NCI-H2171 treated with DMSO at 0.1 percent for 48 hours (cell line): ENCODE measurements at regions not wholly inside any gene's neighbourhood (a gene's known extent, or its start where the extent isn't known, plus 50 kb on each side); places are given as distances from the start of the nearest gene placed in this dataset.
A peak's percentile ranks its signal among the peaks of the same experiment; 100 is the strongest.

Experiments
- DNase-seq: peaks from one replicate; lab custom pipeline; 2025; lab: John Stamatoyannopoulos, UW

GRCh38 chr6:62670490-62671223 is 384.6 kb upstream of the KHDRBS2 start:
- no peak for DNase-seq

GRCh38 chr6:62669831-62670230 is 383.8 kb upstream of the KHDRBS2 start:
- DNase-seq: no peak

DNA sequence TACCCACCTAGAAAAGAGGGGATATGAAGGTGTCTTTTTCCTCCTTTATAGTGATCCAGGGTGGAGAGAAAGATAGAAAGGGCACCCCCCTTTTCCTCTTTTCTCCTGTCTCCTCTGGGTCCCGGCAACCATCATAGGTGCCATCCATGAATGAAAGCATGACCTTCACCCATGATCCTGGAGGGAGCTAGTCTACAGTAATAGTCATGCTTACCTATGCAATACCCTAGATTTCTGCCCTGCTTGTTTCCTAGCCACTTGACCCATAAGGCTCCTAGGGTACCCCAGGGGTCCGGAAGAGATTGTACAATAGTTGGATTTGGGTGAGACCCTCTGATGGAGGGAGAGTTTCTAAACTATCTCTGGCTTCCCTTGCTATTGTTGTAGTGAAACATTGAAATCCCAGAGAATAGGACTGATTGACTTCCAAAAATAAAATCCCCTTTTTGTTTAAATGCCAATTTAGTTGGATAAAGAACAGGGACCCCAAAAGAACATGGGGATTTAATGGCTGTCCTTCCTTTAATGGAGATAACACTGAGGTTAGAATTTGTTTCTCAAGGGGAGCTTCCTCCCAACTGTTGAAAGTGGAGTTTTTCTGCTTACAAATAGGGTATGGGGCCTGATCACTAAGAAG is 366.8 kb upstream of the KHDRBS2 start:
- no peak for DNase-seq

GRCh38 chr6:62645274-62645673 is 359.2 kb upstream of the KHDRBS2 start:
- DNase-seq: no peak

DNA sequence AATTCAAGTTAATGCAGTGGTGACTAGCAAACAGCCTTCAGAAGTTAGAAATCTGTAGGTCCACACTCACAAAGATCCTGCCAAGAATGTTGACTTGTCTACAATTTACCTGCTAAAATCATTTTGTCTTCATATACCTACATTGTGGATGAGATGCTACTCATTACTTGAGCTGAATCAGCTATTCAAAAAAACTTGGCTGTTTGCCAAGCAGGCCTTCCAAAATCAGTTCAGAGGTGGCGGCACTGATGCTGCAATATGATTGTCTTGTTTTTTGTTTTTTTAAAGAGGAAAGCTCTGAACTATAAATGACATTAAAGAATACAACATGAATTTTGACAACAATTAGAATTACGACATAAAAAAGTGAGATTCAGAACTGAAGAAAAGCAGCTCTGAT is 354.7 kb upstream of the KHDRBS2 start:
- peak; percentile 5 for DNase-seq

- no peak for DNase-seq
These were observed 340.6 kb upstream of the KHDRBS2 start for GRCh38 chr6:62626661-62627060.

GRCh38 chr6:62623846-62624532 is 338.0 kb upstream of the KHDRBS2 start:
- no peak for DNase-seq

GRCh38 chr6:62615366-62616015 is 329.5 kb upstream of the KHDRBS2 start:
- DNase-seq: no peak

- DNase-seq: no peak
These were observed 328.4 kb upstream of the KHDRBS2 start for GRCh38 chr6:62614442-62614841.

GRCh38 chr6:62613928-62614327 is 327.9 kb upstream of the KHDRBS2 start:
- DNase-seq: no peak

- DNase-seq: peak; percentile 10
These were observed 326.4 kb upstream of the KHDRBS2 start for GRCh38 chr6:62612471-62612870.

- DNase-seq: no peak
These were observed 284.3 kb upstream of the KHDRBS2 start for GRCh38 chr6:62570372-62570771.

GRCh38 chr6:62541502-62541901 is 255.5 kb upstream of the KHDRBS2 start:
- no peak for DNase-seq

- no peak for DNase-seq
These were observed 245.0 kb upstream of the KHDRBS2 start for GRCh38 chr6:62530985-62531384.

DNA sequence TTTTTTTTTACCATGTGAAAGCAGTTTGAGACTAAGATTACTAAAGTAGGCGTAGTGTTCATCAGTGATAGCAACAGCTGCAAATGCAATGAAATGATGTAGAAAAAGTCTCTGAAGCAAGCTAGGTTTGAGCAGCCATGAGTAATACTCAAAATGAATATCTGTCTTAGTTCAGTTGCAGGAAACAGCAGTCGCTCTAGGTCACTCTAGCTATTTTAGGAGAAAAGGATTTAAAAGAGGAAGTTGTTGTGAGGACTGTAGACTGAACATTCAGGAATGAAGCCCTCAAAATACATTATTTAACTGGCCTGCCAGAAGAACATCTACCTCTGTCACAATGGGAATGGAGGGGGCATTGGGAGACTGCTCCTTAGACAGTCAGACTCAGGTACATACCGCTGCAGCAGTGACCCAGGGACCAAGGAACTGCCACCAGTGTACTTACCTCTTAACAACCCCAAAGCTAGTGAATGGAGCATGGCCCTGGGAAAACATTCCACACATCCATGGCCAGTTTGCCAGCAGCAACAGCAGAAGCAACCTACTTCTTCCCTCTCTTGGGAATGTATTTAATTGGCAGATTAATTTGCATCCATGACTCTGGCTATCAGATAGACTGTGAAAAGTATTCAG is 243.0 kb upstream of the KHDRBS2 start:
- no peak for DNase-seq

- no peak for DNase-seq
These were observed 237.6 kb upstream of the KHDRBS2 start for GRCh38 chr6:62523630-62524029.

- no peak for DNase-seq
These were observed 233.5 kb upstream of the KHDRBS2 start for GRCh38 chr6:62519574-62519973.

DNA sequence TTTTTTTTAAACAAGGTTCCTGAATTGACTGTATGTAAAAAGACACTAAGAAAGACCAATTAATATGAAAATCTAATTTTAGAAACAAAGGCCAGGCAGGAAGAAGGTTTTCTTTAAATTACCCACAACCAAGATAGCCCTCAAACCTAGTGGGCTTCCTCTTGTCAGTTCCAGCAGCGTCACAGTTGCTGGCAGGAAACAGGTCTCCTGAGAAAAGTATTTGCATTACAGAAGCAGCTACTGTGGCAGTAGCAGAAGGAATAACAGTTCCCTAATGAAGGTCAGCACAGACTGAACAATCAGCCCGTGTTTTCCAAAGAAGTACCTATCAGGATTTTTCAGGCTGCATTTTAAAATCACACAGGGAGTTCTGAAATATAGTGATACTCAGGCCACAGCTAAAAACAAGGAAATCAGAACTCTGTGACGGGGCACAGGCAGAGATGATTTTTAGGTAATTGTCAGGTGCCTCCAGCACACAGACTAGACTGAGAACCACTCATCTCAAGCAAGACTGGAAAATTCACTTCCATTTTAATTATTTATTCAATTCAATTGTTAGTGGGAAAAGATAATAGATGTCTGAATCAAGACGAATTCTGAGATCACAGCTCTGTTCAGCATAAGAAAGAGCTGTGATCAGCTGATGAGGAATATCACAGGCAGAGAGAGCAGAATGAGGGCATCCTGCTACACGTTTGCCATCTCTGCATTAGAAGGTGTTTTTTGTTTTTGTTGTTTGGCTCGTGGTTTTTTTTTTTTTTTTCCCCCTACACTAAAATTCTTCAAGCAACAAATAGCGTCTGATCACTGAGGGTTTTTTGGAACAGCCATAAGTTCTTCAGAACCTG is 230.5 kb upstream of the KHDRBS2 start:
- DNase-seq: no peak

DNA sequence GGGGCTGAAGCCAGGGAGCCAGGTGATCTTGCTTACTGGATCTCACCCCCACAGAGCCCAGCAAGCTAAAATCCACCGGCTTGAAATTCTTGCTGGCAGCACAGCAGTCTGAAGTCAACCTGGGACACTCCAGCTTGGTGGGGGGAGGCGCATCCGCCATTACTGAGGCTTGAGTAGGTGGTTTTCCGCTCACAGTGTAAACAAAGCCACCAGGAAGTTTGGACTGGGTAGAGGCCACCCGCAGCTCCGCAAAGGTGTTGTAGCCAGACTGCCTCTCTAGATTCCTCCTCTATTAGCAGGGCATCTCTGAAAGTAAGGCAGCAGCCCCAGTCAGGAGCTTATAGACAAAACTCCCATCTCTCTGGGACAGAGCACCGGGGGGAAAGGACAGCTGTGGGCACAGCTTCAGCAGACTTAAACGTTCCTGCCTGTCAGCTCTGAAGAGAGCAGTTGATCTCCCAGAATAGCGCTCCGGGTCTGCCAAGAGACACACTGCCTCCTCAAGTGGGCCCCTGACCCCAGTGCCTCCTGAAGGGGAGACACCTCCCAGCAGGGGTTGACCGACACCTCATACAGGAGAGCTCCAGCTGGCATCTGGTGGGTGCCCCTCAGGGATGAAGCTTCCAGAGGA is 206.3 kb upstream of the KHDRBS2 start:
- no peak for DNase-seq

DNA sequence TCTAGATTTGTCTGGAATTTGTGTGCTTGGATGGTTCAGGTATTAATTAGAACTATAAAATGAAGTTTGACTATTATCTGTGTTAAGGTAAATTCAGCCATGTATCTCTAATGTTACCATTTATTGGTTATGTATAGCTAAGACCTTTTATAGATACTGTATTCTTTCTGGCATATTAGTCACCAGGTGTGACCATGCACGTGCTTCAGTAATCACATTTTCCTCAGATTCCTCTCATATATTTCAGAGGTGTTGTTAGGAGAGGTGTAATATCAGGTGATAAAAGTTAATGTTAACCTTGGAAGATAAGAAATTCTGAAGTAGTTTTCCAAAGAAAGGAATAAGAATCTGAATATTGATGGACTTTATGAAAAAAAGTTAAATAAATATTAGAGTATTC is 194.5 kb upstream of the KHDRBS2 start:
- no peak for DNase-seq

- no peak for DNase-seq
These were observed 193.7 kb upstream of the KHDRBS2 start for GRCh38 chr6:62479697-62480220.
